Renal pelvis (tissue), 1 donor: ENCODE measurements at regions not wholly inside any gene's neighbourhood (a gene's known extent, or its start where the extent isn't known, plus 50 kb on each side); places are given as distances from the start of the nearest gene placed in this dataset.
"Not testable (repeated sequence)": the region's sequence is repeated elsewhere in the genome, so short reads cannot be mapped to it uniquely, and the experiment has no call there.

Experiments
- DNase-seq: peaks from one replicate; pipeline ENCODE4 v3.0.0-alpha.2; 2013

- DNase-seq: no peak
Observed at GRCh38 chr6:128738112-128738511, 144.8 kb upstream of the LAMA2 start.

- no peak for DNase-seq
Observed at GRCh38 chr6:128736780-128737179, 146.2 kb upstream of the LAMA2 start.

- peak; percentile 15 for DNase-seq
Observed at GRCh38 chr6:128731249-128732165, 151.4 kb upstream of the LAMA2 start.

DNA sequence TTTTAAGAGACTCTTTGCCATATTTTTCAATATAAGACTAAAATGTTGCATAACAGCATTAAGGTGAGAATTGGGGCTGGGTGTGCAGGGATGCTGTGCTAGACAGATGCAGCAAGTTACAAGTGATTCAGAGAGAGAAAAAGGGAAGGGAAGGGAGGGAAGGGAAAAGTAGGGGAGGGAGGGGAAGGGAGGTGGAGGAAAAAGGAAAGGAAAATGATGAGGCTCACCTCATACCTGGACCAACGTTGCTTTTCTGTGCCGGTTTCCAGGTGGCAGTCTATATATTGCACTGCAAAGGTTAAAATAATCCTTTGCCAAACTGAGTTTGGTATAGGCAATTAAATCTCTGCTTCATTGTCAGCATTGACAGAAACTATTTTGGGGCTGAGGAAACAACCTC is 155.4 kb upstream of the LAMA2 start:
- DNase-seq: no peak

- DNase-seq: peak; percentile 52
Observed at GRCh38 chr6:128725271-128726233, 157.4 kb upstream of the LAMA2 start.

DNA sequence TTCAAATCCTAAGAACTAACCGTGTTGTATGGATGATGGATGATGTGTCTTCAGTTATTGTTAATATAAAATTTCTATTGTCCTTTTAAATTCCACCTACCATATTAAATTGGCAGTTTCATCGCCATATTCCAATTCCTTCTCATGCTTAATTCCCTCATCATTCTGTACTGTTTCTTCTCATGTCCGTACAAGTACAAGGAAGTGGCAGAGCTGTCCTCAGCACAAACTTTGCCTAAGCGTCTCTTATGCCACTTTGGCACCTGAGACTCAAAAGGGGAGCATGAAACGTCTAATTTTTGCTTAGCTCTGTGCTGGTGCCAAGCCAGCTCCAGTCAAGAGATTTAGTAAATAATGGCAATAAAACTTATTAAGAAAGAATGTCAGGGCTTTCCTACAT is 158.2 kb upstream of the LAMA2 start:
- DNase-seq: no peak

DNA sequence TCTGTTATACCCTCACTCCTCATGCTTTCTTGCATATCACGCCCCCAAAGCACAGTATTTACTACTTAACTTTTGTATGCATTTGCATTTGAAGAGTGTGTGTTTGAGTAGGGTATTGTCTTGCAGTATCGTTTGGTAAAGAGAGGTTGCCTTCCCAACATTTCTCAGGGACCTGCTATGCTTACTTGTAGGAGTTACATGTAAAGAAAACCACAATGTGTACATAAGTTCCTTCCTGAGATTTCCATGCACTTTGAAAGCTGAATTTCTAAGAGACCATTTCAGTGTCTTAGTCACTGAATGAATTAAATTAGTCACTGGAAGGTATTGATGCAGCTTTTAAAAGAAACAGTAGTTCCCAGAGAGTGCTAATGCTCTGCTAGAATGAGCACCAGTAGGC is 159.3 kb upstream of the LAMA2 start:
- no peak for DNase-seq

GRCh38 chr6:128720891-128721290 is 162.0 kb upstream of the LAMA2 start:
- no peak for DNase-seq

- no peak for DNase-seq
Observed at GRCh38 chr6:128719786-128720185, 163.2 kb upstream of the LAMA2 start.

GRCh38 chr6:128713461-128713860 is 169.5 kb upstream of the LAMA2 start:
- DNase-seq: no peak

DNA sequence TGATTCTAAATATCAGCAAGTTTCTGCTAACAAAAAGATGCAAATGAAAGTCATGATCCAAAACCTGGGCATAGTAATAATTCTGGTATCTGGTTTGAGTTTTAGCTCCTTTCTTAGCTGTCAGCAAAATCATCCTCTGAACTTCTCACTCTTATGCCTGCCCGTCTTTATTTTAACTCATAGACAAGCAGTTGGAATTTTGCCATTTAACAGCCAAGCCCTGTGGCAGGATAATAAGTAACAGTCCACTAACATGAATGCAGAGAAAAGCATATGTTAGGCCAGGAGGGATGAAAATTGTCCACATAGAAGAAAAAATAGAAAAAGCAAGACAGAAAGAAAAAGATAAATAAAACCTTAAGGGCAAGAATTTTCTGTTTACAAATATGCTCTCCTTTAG is 170.0 kb upstream of the LAMA2 start:
- no peak for DNase-seq

DNA sequence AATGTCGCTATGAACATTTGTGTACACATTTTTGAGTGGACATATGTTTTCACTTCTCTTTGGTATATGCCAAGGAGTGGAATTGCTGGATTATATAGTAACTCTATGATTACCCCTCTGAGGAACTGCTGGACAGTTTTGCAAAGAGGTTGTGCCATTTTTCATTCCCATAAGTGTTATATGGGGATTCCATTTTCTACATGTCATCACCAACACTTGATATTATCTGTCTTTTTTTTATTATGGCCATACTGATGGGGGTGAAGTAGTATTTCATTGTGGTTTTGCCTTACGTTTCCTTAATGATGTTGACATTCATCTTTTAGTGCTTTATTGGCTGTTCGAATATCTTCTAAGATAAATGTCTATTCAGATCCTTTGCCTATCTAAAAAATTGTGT is 171.8 kb upstream of the LAMA2 start:
- DNase-seq: no peak

- no peak for DNase-seq
Observed at GRCh38 chr6:128710315-128710714, 172.6 kb upstream of the LAMA2 start.

GRCh38 chr6:128704601-128705000 is 178.3 kb upstream of the LAMA2 start:
- no peak for DNase-seq

GRCh38 chr6:128703794-128704193 is 179.1 kb upstream of the LAMA2 start:
- DNase-seq: not testable (repeated sequence)

DNA sequence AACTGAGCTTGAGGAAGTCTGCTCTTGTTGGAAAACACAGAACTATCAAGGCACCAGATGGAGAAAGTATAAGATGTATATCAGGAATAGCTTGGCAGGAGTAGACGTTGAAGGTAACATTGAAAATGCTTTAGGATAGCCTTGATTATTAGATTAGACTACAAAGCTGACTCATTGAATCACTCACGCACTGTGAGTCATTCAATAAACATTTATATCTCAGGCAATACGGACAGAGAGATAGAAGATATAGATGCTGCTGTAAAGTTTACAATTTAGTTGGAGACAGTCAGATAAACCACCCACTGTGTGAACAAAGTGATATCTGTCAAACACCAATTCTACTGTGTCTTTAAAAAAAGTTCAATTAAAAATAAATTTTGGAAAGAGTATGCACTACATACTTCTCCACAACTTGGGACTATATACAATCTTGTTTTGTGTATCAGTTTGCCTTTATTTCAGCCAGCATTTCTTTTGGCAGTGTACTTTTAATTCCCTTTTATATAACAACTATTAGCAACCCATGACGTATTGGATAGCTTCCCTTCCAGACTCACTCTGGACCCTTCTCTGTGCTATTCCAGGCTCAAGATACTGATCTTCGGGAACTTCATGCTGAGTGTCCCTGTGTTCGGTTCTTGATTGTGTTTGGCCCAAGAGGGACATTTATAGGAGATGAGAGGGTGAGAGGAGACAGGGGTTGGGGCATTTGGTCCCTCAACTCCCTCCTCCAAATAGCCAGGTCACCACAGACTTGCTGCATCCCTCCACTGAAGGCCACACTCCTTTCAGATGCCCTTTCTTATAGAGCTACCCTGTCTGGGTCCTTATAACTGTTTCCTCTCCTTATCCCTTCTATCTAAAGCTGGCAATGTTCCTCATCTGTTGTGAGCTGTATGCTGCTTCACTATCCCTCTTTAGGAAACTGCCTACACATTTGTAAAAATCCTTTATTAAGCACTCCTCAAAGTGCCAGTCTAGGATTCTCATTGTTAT is 176.6 kb upstream of the PTPRK start:
- no peak for DNase-seq

GRCh38 chr6:128694303-128695009 is 174.1 kb upstream of the PTPRK start:
- DNase-seq: no peak

GRCh38 chr6:128690063-128690462 is 169.7 kb upstream of the PTPRK start:
- DNase-seq: no peak

DNA sequence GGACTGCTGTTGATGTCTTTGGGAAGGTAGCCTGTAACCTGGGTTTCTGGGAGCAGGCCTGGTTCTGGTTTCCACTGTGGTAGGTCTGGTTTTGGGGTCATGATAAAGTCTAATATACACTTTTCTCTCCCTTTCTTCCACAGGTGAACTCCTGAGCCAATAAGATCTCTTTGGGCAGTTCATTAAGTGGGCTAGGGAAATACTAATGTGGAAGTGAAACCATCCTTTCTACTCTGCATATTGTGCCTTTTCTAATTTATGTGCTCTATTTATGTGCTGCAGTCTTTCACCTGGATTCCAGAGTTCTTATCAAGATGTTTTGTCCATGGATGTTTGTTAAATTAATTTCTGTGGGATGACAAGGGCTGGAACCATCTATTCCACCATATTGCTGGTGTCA is 165.7 kb upstream of the PTPRK start:
- DNase-seq: no peak

- no peak for DNase-seq
Observed at GRCh38 chr6:128676456-128676855, 156.1 kb upstream of the PTPRK start.

- no peak for DNase-seq
Observed at GRCh38 chr6:128672023-128672422, 151.6 kb upstream of the PTPRK start.
